HCT116 (cell line): ENCODE measurements at regions not wholly inside any gene's neighbourhood (a gene's known extent, or its start where the extent isn't known, plus 50 kb on each side); places are given as distances from the start of the nearest gene placed in this dataset.

ENCODE experiments used
- CTCF ChIP-seq, 3 experiments: fragments of 200-600 bp in 1 of 3; sonication (generic) in 1 of 3; IDR thresholded peaks in 2 of 3; conservative IDR thresholded peaks in 1 of 3; 2 replicates each; pipeline ENCODE4 v1.5.1; 2012 to 2017; ENCODE audit warnings: low read depth in 2 of 3, low read length in 2 of 3, antibody characterized with exemption in 1 of 3, borderline replicate concordance in 1 of 3, control low read depth in 1 of 3, mild to moderate bottlenecking in 1 of 3, mixed read lengths in 1 of 3, mixed run types in 1 of 3, moderate library complexity in 1 of 3; ENCODE audit not compliant: insufficient read depth in 1 of 3
- JUND ChIP-seq: IDR thresholded peaks from 2 replicates; pipeline ENCODE4 v1.6.1; 2012
- RAD21 ChIP-seq: IDR thresholded peaks from 2 replicates; pipeline ENCODE4 v1.6.1; 2012; ENCODE audit warnings: low read depth, mild to moderate bottlenecking
- REST ChIP-seq: IDR thresholded peaks from 2 replicates; pipeline ENCODE4 v1.6.1; 2012; ENCODE audit warnings: low read depth

- TF ChIP-seq CTCF (IDR thresholded peaks at IDR 0.05 in 2 of 3, conservative IDR thresholded peaks at IDR 0.05 in 1 of 3; ENCODE audit: borderline replicate concordance in 1 of 3, insufficient read depth in 1 of 3, low read depth in 2 of 3, low read length in 2 of 3): no peak
- TF ChIP-seq REST: no peak
- TF ChIP-seq JUND: no peak
- no peak for TF ChIP-seq RAD21
Observed at GRCh38 chr13:68987585-68987984, 1120.0 kb upstream of the ATXN8OS start.
